ENCODE measurements at regions not wholly inside any gene's neighbourhood (a gene's known extent, or its start where the extent isn't known, plus 50 kb on each side); places are given as distances from the start of the nearest gene placed in this dataset.

GRCh38 chr1:38641661-38642060 is 217.9 kb downstream of the RRAGC start:
- Histone ChIP-seq H3F3A (ENCODE audit: control insufficient read depth, insufficient read depth) (no peaks in the 10 kb centered on the region), H3K4me1 (ENCODE audit: control insufficient read depth, low read length) (no peaks in the 10 kb centered on the region), H3K9me3 (ENCODE audit: control insufficient read depth, insufficient read depth, low read length) (peaks cover 8% of the 10 kb centered on the region; the same call in 1 of the 2 replicates), H3K4me3 (ENCODE audit: low read length) (no peak overlapping the region), H3K9me2 (replicated peaks; ENCODE audit: control insufficient read depth, low read length) (no peaks in the 10 kb centered on the region), H4K20me1 (ENCODE audit: control insufficient read depth, insufficient read depth, low read depth, low read length) (no peaks in the 10 kb centered on the region), H3K4me2 (ENCODE audit: low read length) (no peak overlapping the region), H3K36me3 (ENCODE audit: control insufficient read depth, low read length) (no peaks in the 10 kb centered on the region), H3K79me2 (ENCODE audit: control insufficient read depth, low read length) (no peaks in the 10 kb centered on the region), H3K27me3 (ENCODE audit: control insufficient read depth, low read length) (peaks cover 2% of the 10 kb centered on the region; the same call in 1 of the 2 replicates), H3K27ac (ENCODE audit: low read depth, low read length) (no peak overlapping the region)
- no peak for TF ChIP-seq EZH2phosphoT487 (IDR thresholded peaks at IDR 0.05; ENCODE audit: borderline replicate concordance, low read length)
- TF ChIP-seq CTCF (IDR thresholded peaks at IDR 0.05; ENCODE audit: low read depth, low read length, poor library complexity, severe bottlenecking): no peak

GRCh38 chr1:38640371-38640770 is 219.2 kb downstream of the RRAGC start:
- no peak overlapping the region for H3K4me2 ChIP-seq (ENCODE audit: low read length)
- H3K9me3 ChIP-seq (ENCODE audit: control insufficient read depth, insufficient read depth, low read length): peaks cover 8% of the 10 kb centered on the region; the same call in 1 of the 2 replicates
- peaks cover 5% of the 10 kb centered on the region for H3K27me3 ChIP-seq (ENCODE audit: control insufficient read depth, low read length)

GRCh38 chr1:38628241-38628640 is 231.3 kb downstream of the RRAGC start:
- Histone ChIP-seq H3K4me1 (ENCODE audit: control insufficient read depth, low read length) (no peaks in the 10 kb centered on the region), H3K4me3 (ENCODE audit: low read length) (no peak overlapping the region), H3K27me3 (ENCODE audit: control insufficient read depth, low read length) (peaks cover 5% of the 10 kb centered on the region; the same call in 1 of the 2 replicates), H4K20me1 (ENCODE audit: control insufficient read depth, insufficient read depth, low read depth, low read length) (no peaks in the 10 kb centered on the region), H3K9me2 (replicated peaks; ENCODE audit: control insufficient read depth, low read length) (no peaks in the 10 kb centered on the region), H3F3A (ENCODE audit: control insufficient read depth, insufficient read depth) (no peaks in the 10 kb centered on the region), H3K36me3 (ENCODE audit: control insufficient read depth, low read length) (no peaks in the 10 kb centered on the region), H3K4me2 (ENCODE audit: low read length) (no peak overlapping the region), H3K9me3 (ENCODE audit: control insufficient read depth, insufficient read depth, low read length) (no peaks in the 10 kb centered on the region), H3K79me2 (ENCODE audit: control insufficient read depth, low read length) (no peaks in the 10 kb centered on the region), H3K27ac (ENCODE audit: low read depth, low read length) (no peak overlapping the region)
- TF ChIP-seq EZH2phosphoT487 (IDR thresholded peaks at IDR 0.05; ENCODE audit: borderline replicate concordance, low read length): no peak
- TF ChIP-seq CTCF (IDR thresholded peaks at IDR 0.05; ENCODE audit: low read depth, low read length, poor library complexity, severe bottlenecking): no peak

More at GRCh38 chr1:38640371-38640770, 219.2 kb downstream of the RRAGC start:
- H3K9me2 ChIP-seq (replicated peaks; ENCODE audit: control insufficient read depth, low read length): no peaks in the 10 kb centered on the region
- H3K4me1 ChIP-seq (ENCODE audit: control insufficient read depth, low read length): no peaks in the 10 kb centered on the region
- H3K4me3 ChIP-seq (ENCODE audit: low read length): no peak overlapping the region
- no peak overlapping the region for H3K27ac ChIP-seq (ENCODE audit: low read depth, low read length)
- no peak for TF ChIP-seq CTCF (IDR thresholded peaks at IDR 0.05; ENCODE audit: low read depth, low read length, poor library complexity, severe bottlenecking)
- no peaks in the 10 kb centered on the region for H4K20me1 ChIP-seq (ENCODE audit: control insufficient read depth, insufficient read depth, low read depth, low read length)
- no peaks in the 10 kb centered on the region for H3F3A ChIP-seq (ENCODE audit: control insufficient read depth, insufficient read depth)
- no peaks in the 10 kb centered on the region for H3K79me2 ChIP-seq (ENCODE audit: control insufficient read depth, low read length)
- no peaks in the 10 kb centered on the region for H3K36me3 ChIP-seq (ENCODE audit: control insufficient read depth, low read length)

All from DOHH2 (cell line).